ENCODE measurements at regions not wholly inside any gene's neighbourhood (a gene's known extent, or its start where the extent isn't known, plus 50 kb on each side); places are given as distances from the start of the nearest gene placed in this dataset.
"Not testable (repeated sequence)": the region's sequence is repeated elsewhere in the genome, so short reads cannot be mapped to it uniquely, and the experiment has no call there.

- no peak for DNase-seq (ENCODE audit: low read depth in 2 of 2, low spot score in 1 of 2)
Observed at GRCh38 chr2:144619760-144620159, 99.8 kb upstream of the ZEB2 start.

GRCh38 chr2:144617171-144617570 is 97.3 kb upstream of the ZEB2 start:
- DNase-seq (ENCODE audit: low read depth in 2 of 2, low spot score in 1 of 2) = not testable (repeated sequence)

- no peak for DNase-seq (ENCODE audit: low read depth in 2 of 2, low spot score in 1 of 2)
Observed at GRCh38 chr2:144615866-144616565, 96.1 kb upstream of the ZEB2 start.

- DNase-seq (ENCODE audit: low read depth in 2 of 2, low spot score in 1 of 2) = no peak
Observed at GRCh38 chr2:144607891-144608521, 88.1 kb upstream of the ZEB2 start.

- no peak for DNase-seq (ENCODE audit: low read depth in 2 of 2, low spot score in 1 of 2)
Observed at GRCh38 chr2:144607099-144607498, 87.2 kb upstream of the ZEB2 start.

- no peak for DNase-seq (ENCODE audit: low read depth in 2 of 2, low spot score in 1 of 2)
Observed at GRCh38 chr2:144606466-144607095, 86.7 kb upstream of the ZEB2 start.

- DNase-seq (ENCODE audit: low read depth in 2 of 2, low spot score in 1 of 2) = no peak
Observed at GRCh38 chr2:144605231-144605840, 85.4 kb upstream of the ZEB2 start.

GRCh38 chr2:144603334-144603733 is 83.4 kb upstream of the ZEB2 start:
- no peak for DNase-seq (ENCODE audit: low read depth in 2 of 2, low spot score in 1 of 2)

GRCh38 chr2:144598906-144599305 is 79.0 kb upstream of the ZEB2 start:
- DNase-seq (ENCODE audit: low read depth in 2 of 2, low spot score in 1 of 2) = no peak

GRCh38 chr2:144597894-144598593 is 78.1 kb upstream of the ZEB2 start:
- no peak for DNase-seq (ENCODE audit: low read depth in 2 of 2, low spot score in 1 of 2)

- no peak for DNase-seq (ENCODE audit: low read depth in 2 of 2, low spot score in 1 of 2)
Observed at GRCh38 chr2:144597388-144597787, 77.5 kb upstream of the ZEB2 start.

GRCh38 chr2:144596073-144596871 is 76.4 kb upstream of the ZEB2 start:
- no peak for DNase-seq (ENCODE audit: low read depth in 2 of 2, low spot score in 1 of 2)

GRCh38 chr2:144595686-144596072 is 75.8 kb upstream of the ZEB2 start:
- DNase-seq (ENCODE audit: low read depth in 2 of 2, low spot score in 1 of 2) = no peak

- no peak for DNase-seq (ENCODE audit: low read depth in 2 of 2, low spot score in 1 of 2)
Observed at GRCh38 chr2:144595279-144595678, 75.4 kb upstream of the ZEB2 start.

GRCh38 chr2:144593803-144594202 is 73.9 kb upstream of the ZEB2 start:
- no peak for DNase-seq (ENCODE audit: low read depth in 2 of 2, low spot score in 1 of 2)

GRCh38 chr2:144592500-144593256 is 72.8 kb upstream of the ZEB2 start:
- DNase-seq (ENCODE audit: low read depth in 2 of 2, low spot score in 1 of 2) = no peak

GRCh38 chr2:144587306-144587705 is 67.4 kb upstream of the ZEB2 start:
- DNase-seq (ENCODE audit: low read depth in 2 of 2, low spot score in 1 of 2) = no peak

GRCh38 chr2:144586476-144586875 is 66.6 kb upstream of the ZEB2 start:
- no peak for DNase-seq (ENCODE audit: low read depth in 2 of 2, low spot score in 1 of 2)

GRCh38 chr2:144583741-144584453 is 64.0 kb upstream of the ZEB2 start:
- DNase-seq (ENCODE audit: low read depth in 2 of 2, low spot score in 1 of 2) = no peak

Measured in stimulated activated CD8-positive, alpha-beta memory T cell treated with anti-CD3 and anti-CD28 coated beads, Interleukin-4, amount 100 ng/mL, for 1 hour (primary cell).